ENCODE measurements at regions not wholly inside any gene's neighbourhood (a gene's known extent, or its start where the extent isn't known, plus 50 kb on each side); places are given as distances from the start of the nearest gene placed in this dataset.

DNA sequence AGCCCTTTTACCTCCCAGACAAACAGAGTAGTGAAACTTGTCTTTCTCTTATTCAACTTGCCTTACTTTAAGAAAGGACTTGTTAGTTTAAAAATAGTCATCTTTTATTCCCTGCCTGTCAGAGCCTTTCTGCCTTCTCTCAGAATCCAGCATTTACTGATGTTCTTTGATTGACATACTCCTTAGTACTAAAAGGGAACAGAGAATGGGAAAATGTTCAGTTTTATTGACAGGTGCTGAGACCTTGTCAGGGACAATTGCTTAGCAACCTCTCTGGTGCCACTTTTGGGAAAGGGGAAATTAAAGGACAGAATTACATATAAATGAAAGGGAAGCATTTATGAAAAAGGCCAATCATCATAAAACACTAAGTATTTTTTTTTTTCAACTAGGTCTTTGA lies 378.3 kb downstream of the PDCD6IP start:
- FAIRE-seq (no peak), DNase-seq (ENCODE audit: low read depth, low spot score) (no peak)
- ChIA-PET CTCF (no interaction called here), POLR2A (no interaction called here)
- Histone ChIP-seq H3K9me3 (replicated peaks; ENCODE audit: control insufficient read depth, insufficient read depth, low read length) (no peaks in the 10 kb centered on the region), H4K20me1 (replicated peaks; ENCODE audit: control insufficient read depth, extremely low read depth, insufficient read depth, low read length) (no peaks in the 10 kb centered on the region), H2AFZ (ENCODE audit: low read depth, low read length) (no peak overlapping the region), H3K9me1 (replicated peaks; ENCODE audit: control insufficient read depth, extremely low read depth, insufficient read depth, low read length) (no peaks in the 10 kb centered on the region), H3K4me2 (ENCODE audit: insufficient read depth, low read length) (no peak overlapping the region), H3K36me3 (ENCODE audit: control insufficient read depth in 2 of 2, extremely low read depth in 1 of 2, insufficient read depth in 2 of 2, low read length in 2 of 2) (no peaks in the 10 kb centered on the region), H3K9ac (replicated peaks; ENCODE audit: extremely low read depth, insufficient read depth, low read length) (no peak overlapping the region), H3K79me2 (ENCODE audit: control insufficient read depth, insufficient read depth, low read length) (no peaks in the 10 kb centered on the region), H3K27me3 (ENCODE audit: control insufficient read depth in 2 of 2, insufficient read depth in 2 of 2, low read length in 2 of 2) (no peaks in the 10 kb centered on the region), H3K4me3 (replicated peaks in 1 of 3; ENCODE audit: insufficient read depth in 1 of 3, low read depth in 1 of 3, low read length in 3 of 3) (no peak overlapping the region), H3K27ac (ENCODE audit: insufficient read depth, low read depth, low read length) (no peak overlapping the region), H3K4me1 (ENCODE audit: control insufficient read depth, extremely low read depth, insufficient read depth, low read length) (no peaks in the 10 kb centered on the region)
- TF ChIP-seq EZH2 (IDR thresholded peaks at IDR 0.05; ENCODE audit: borderline replicate concordance, low read depth, low read length, severe bottlenecking) (no peak), MYC (IDR thresholded peaks at IDR 0.05; ENCODE audit: low read depth, low read length) (no peak), GATA2 (IDR thresholded peaks at IDR 0.05; ENCODE audit: insufficient read depth, insufficient read length, low read depth, low read length) (no peak), POLR2AphosphoS5 (IDR thresholded peaks at IDR 0.05; ENCODE audit: insufficient read depth, low read depth, low read length) (no peak), FOS (IDR thresholded peaks at IDR 0.05; ENCODE audit: borderline replicate concordance, insufficient read depth, low read length) (no peak)
- TF ChIP-seq, protein P1, sequence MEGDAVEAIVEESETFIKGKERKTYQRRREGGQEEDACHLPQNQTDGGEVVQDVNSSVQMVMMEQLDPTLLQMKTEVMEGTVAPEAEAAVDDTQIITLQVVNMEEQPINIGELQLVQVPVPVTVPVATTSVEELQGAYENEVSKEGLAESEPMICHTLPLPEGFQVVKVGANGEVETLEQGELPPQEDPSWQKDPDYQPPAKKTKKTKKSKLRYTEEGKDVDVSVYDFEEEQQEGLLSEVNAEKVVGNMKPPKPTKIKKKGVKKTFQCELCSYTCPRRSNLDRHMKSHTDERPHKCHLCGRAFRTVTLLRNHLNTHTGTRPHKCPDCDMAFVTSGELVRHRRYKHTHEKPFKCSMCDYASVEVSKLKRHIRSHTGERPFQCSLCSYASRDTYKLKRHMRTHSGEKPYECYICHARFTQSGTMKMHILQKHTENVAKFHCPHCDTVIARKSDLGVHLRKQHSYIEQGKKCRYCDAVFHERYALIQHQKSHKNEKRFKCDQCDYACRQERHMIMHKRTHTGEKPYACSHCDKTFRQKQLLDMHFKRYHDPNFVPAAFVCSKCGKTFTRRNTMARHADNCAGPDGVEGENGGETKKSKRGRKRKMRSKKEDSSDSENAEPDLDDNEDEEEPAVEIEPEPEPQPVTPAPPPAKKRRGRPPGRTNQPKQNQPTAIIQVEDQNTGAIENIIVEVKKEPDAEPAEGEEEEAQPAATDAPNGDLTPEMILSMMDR (IDR thresholded peaks at IDR 0.05; ENCODE audit: extremely low read depth in 1 of 2, insufficient read depth in 1 of 2, low read depth in 1 of 2, low read length in 2 of 2) = no peak
- TF ChIP-seq, protein P2, sequence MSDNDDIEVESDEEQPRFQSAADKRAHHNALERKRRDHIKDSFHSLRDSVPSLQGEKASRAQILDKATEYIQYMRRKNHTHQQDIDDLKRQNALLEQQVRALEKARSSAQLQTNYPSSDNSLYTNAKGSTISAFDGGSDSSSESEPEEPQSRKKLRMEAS (IDR thresholded peaks at IDR 0.05; ENCODE audit: insufficient read depth, insufficient read length) = no peak
- dilution Hi-C loops (cut with MboI; ENCODE audit: extremely low pct_ligation_motif_present, low sequenced_read_pairs) (no loop called here), intact Hi-C loops (cut with micrococcal nuclease) (no loop called here)
- BruUV-seq (replicated peaks) = no TSS peak

All from endothelial cell of umbilical vein (primary cell).